ENCODE measurements at regions not wholly inside any gene's neighbourhood (a gene's known extent, or its start where the extent isn't known, plus 50 kb on each side); places are given as distances from the start of the nearest gene placed in this dataset.

DNA sequence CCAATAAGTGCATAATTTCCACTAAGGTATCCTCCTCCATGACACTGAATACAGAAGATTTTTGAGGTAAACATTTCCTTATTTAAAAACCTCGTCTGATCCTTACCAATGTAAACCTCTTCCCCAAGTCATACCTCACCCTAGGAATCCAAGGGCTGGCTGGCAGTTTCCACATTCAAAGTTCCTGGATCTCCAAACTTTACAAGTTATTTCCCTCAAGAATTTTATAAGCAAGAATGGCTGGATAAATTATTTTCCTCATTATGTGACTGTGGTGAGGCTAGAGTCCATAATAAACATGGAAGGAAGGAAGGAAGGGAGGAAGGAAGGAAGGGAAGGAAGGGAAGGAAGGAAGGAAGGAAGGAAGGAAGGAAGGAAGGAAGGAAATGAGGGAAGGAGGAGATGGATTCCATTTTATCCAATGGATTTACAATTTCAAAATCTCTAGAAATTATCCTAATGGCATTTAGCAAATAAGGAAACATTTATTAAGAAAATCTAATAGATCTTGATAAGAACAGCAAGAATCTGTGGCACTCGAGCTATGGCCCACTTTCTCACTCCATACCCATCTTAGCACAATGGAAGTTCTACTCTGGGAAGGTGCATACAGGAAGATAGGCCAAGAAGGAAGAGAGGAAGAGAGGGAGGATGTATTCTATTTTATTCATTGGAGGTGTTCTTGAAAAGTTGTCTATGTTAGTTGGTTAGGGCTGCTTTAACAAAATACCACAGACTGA lies 477.8 kb upstream of the TMPO start:
- Histone ChIP-seq H3K4me3 (no peak overlapping the region), H3K9me1 (ENCODE audit: control insufficient read depth, insufficient read depth, low read length) (no peaks in the 10 kb centered on the region), H3K9me3 (replicated peaks; ENCODE audit: control insufficient read depth, insufficient read depth, low read depth, low read length) (no peaks in the 10 kb centered on the region), H3K79me2 (ENCODE audit: control insufficient read depth, insufficient read depth, low read length) (no peaks in the 10 kb centered on the region), H3K27me3 (ENCODE audit: control insufficient read depth in 2 of 2, insufficient read depth in 2 of 2, low read length in 2 of 2) (no peaks in the 10 kb centered on the region), H4K20me1 (replicated peaks; ENCODE audit: control insufficient read depth, insufficient read depth, low read length) (no peaks in the 10 kb centered on the region), H3K27ac (ENCODE audit: extremely low read depth, low read depth, low read length) (no peak overlapping the region), H2AFZ (ENCODE audit: low read depth, low read length) (no peak overlapping the region), H3K4me2 (ENCODE audit: insufficient read depth, low read length) (no peak overlapping the region), H3K36me3 (ENCODE audit: control insufficient read depth, insufficient read depth, low read length) (no peaks in the 10 kb centered on the region), H3K9ac (ENCODE audit: insufficient read depth in 1 of 2, low read depth in 2 of 2, low read length in 2 of 2) (no peak overlapping the region), H3K4me1 (replicated peaks in 1 of 2; ENCODE audit: control insufficient read depth in 2 of 2, insufficient read depth in 2 of 2, low read length in 2 of 2) (no peaks in the 10 kb centered on the region)
- no peak for DNase-seq (ENCODE audit: extremely low read depth in 1 of 4, low spot score in 3 of 4)
- TF ChIP-seq, protein P1, sequence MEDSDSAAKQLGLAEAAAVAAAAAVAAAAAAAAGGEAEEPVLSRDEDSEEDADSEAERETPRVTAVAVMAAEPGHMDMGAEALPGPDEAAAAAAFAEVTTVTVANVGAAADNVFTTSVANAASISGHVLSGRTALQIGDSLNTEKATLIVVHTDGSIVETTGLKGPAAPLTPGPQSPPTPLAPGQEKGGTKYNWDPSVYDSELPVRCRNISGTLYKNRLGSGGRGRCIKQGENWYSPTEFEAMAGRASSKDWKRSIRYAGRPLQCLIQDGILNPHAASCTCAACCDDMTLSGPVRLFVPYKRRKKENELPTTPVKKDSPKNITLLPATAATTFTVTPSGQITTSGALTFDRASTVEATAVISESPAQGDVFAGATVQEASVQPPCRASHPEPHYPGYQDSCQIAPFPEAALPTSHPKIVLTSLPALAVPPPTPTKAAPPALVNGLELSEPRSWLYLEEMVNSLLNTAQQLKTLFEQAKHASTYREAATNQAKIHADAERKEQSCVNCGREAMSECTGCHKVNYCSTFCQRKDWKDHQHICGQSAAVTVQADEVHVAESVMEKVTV (CRISPR knock-in tag; IDR thresholded peaks at IDR 0.05), result no peak
- TF ChIP-seq NR1H2 (CRISPR knock-in tag; IDR thresholded peaks at IDR 0.05) (no peak), PCBP1 (IDR thresholded peaks at IDR 0.05; ENCODE audit: low read depth, low read length, poor library complexity, severe bottlenecking) (no peak), HMGN3 (IDR thresholded peaks at IDR 0.05; ENCODE audit: borderline replicate concordance, extremely low read depth, insufficient read length, low read depth, low read length) (no peak), NELFE (IDR thresholded peaks at IDR 0.05; ENCODE audit: insufficient read depth, insufficient read length) (no peak), RBM14 (IDR thresholded peaks at IDR 0.05; ENCODE audit: borderline replicate concordance, insufficient read depth, low read depth, low read length) (no peak), MAZ (CRISPR knock-in tag; conservative IDR thresholded peaks at IDR 0.05 in 1 of 2, IDR thresholded peaks at IDR 0.05 in 1 of 2) (no peak), NFYB (IDR thresholded peaks at IDR 0.05; ENCODE audit: extremely low read depth, insufficient read length) (no peak), ZNF699 (CRISPR knock-in tag; IDR thresholded peaks at IDR 0.05; ENCODE audit: insufficient replicate concordance) (no peak), FOXA3 (CRISPR knock-in tag; conservative IDR thresholded peaks at IDR 0.05 in 1 of 2, IDR thresholded peaks at IDR 0.05 in 1 of 2) (no peak), CBFB (CRISPR knock-in tag; IDR thresholded peaks at IDR 0.05) (no peak)
- TF ChIP-seq, protein P2, sequence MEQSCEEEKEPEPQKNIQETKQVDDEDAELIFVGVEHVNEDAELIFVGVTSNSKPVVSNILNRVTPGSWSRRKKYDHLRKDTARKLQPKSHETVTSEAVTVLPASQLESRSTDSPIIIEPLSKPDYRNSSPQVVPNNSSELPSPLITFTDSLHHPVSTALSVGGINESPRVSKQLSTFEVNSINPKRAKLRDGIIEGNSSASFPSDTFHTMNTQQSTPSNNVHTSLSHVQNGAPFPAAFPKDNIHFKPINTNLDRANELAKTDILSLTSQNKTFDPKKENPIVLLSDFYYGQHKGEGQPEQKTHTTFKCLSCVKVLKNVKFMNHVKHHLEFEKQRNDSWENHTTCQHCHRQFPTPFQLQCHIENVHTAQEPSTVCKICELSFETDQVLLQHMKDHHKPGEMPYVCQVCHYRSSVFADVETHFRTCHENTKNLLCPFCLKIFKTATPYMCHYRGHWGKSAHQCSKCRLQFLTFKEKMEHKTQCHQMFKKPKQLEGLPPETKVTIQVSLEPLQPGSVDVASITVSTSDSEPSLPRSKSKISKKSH (CRISPR knock-in tag; IDR thresholded peaks at IDR 0.05), result no peak
- TF ChIP-seq, protein P3, sequence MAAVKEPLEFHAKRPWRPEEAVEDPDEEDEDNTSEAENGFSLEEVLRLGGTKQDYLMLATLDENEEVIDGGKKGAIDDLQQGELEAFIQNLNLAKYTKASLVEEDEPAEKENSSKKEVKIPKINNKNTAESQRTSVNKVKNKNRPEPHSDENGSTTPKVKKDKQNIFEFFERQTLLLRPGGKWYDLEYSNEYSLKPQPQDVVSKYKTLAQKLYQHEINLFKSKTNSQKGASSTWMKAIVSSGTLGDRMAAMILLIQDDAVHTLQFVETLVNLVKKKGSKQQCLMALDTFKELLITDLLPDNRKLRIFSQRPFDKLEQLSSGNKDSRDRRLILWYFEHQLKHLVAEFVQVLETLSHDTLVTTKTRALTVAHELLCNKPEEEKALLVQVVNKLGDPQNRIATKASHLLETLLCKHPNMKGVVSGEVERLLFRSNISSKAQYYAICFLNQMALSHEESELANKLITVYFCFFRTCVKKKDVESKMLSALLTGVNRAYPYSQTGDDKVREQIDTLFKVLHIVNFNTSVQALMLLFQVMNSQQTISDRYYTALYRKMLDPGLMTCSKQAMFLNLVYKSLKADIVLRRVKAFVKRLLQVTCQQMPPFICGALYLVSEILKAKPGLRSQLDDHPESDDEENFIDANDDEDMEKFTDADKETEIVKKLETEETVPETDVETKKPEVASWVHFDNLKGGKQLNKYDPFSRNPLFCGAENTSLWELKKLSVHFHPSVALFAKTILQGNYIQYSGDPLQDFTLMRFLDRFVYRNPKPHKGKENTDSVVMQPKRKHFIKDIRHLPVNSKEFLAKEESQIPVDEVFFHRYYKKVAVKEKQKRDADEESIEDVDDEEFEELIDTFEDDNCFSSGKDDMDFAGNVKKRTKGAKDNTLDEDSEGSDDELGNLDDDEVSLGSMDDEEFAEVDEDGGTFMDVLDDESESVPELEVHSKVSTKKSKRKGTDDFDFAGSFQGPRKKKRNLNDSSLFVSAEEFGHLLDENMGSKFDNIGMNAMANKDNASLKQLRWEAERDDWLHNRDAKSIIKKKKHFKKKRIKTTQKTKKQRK (IDR thresholded peaks at IDR 0.05; ENCODE audit: borderline replicate concordance, low read depth, low read length), result no peak
- WGBS (ENCODE audit: insufficient coverage, low coverage, missing lambda C conversion rate), result 0% methylated on average over 2 of the region's 2 CpGs
- in situ Hi-C loops (cut with MboI) (no loop called here), intact Hi-C loops (cut with micrococcal nuclease) (no loop called here)
- no peak for FAIRE-seq
- BruUV-seq (replicated peaks), result no TSS peak
- POLR2A ChIA-PET, result no interaction called here
- CTCF ChIA-PET (ENCODE audit: low intra/inter-chr PET ratio), result no interaction called here
- ATAC-seq, result no peak

Data from K562 (cell line).